ENCODE measurements at regions not wholly inside any gene's neighbourhood (a gene's known extent, or its start where the extent isn't known, plus 50 kb on each side); places are given as distances from the start of the nearest gene placed in this dataset.
"Not testable (repeated sequence)": the region's sequence is repeated elsewhere in the genome, so short reads cannot be mapped to it uniquely, and the experiment has no call there.

- DNase-seq (ENCODE audit: low read depth) = not testable (repeated sequence)
Measured at GRCh38 chr15:84094720-84095119, 140.9 kb upstream of the GOLGA6L4 start.

- not testable (repeated sequence) for DNase-seq (ENCODE audit: low read depth)
Measured at GRCh38 chr15:84097053-84097452, 138.5 kb upstream of the GOLGA6L4 start.

- DNase-seq (ENCODE audit: low read depth) = no peak
Measured at GRCh38 chr15:84098604-84099003, 137.0 kb upstream of the GOLGA6L4 start.

- DNase-seq (ENCODE audit: low read depth) = no peak
Measured at GRCh38 chr15:84099181-84099580, 136.4 kb upstream of the GOLGA6L4 start.

GRCh38 chr15:84103345-84103744 is 132.2 kb upstream of the GOLGA6L4 start:
- DNase-seq (ENCODE audit: low read depth) = no peak

GRCh38 chr15:84104853-84105252 is 130.7 kb upstream of the GOLGA6L4 start:
- DNase-seq (ENCODE audit: low read depth) = no peak

- no peak for DNase-seq (ENCODE audit: low read depth)
Measured at GRCh38 chr15:84108728-84109127, 126.8 kb upstream of the GOLGA6L4 start.

GRCh38 chr15:84111575-84111974 is 124.0 kb upstream of the GOLGA6L4 start:
- DNase-seq (ENCODE audit: low read depth) = no peak

- no peak for DNase-seq (ENCODE audit: low read depth)
Measured at GRCh38 chr15:84112025-84112424, 123.5 kb upstream of the GOLGA6L4 start.

GRCh38 chr15:84113919-84114318 is 121.7 kb upstream of the GOLGA6L4 start:
- DNase-seq (ENCODE audit: low read depth) = no peak

- not testable (repeated sequence) for DNase-seq (ENCODE audit: low read depth)
Measured at GRCh38 chr15:84114680-84115079, 120.9 kb upstream of the GOLGA6L4 start.

- DNase-seq (ENCODE audit: low read depth) = not testable (repeated sequence)
Measured at GRCh38 chr15:84119351-84119750, 116.2 kb upstream of the GOLGA6L4 start.

GRCh38 chr15:84120903-84121302 is 114.7 kb upstream of the GOLGA6L4 start:
- DNase-seq (ENCODE audit: low read depth) = not testable (repeated sequence)

- not testable (repeated sequence) for DNase-seq (ENCODE audit: low read depth)
Measured at GRCh38 chr15:84128706-84129105, 106.9 kb upstream of the GOLGA6L4 start.

- DNase-seq (ENCODE audit: low read depth) = not testable (repeated sequence)
Measured at GRCh38 chr15:84130098-84130831, 105.3 kb upstream of the GOLGA6L4 start.

GRCh38 chr15:84135931-84136456 is 99.6 kb upstream of the GOLGA6L4 start:
- not testable (repeated sequence) for DNase-seq (ENCODE audit: low read depth)

- peak; percentile 58 for DNase-seq (ENCODE audit: low read depth)
Measured at GRCh38 chr15:84142888-84143337, 92.7 kb upstream of the GOLGA6L4 start.

- no peak for DNase-seq (ENCODE audit: low read depth)
Measured at GRCh38 chr15:84143753-84144314, 91.7 kb upstream of the GOLGA6L4 start.

GRCh38 chr15:84144946-84145345 is 90.6 kb upstream of the GOLGA6L4 start:
- not testable (repeated sequence) for DNase-seq (ENCODE audit: low read depth)

- DNase-seq (ENCODE audit: low read depth) = not testable (repeated sequence)
Measured at GRCh38 chr15:84146299-84146698, 89.3 kb upstream of the GOLGA6L4 start.

- not testable (repeated sequence) for DNase-seq (ENCODE audit: low read depth)
Measured at GRCh38 chr15:84147307-84147706, 88.3 kb upstream of the GOLGA6L4 start.

GRCh38 chr15:84151205-84151931 is 84.2 kb upstream of the GOLGA6L4 start:
- DNase-seq (ENCODE audit: low read depth) = no peak
